ENCODE measurements at regions not wholly inside any gene's neighbourhood (a gene's known extent, or its start where the extent isn't known, plus 50 kb on each side); places are given as distances from the start of the nearest gene placed in this dataset.

DNA sequence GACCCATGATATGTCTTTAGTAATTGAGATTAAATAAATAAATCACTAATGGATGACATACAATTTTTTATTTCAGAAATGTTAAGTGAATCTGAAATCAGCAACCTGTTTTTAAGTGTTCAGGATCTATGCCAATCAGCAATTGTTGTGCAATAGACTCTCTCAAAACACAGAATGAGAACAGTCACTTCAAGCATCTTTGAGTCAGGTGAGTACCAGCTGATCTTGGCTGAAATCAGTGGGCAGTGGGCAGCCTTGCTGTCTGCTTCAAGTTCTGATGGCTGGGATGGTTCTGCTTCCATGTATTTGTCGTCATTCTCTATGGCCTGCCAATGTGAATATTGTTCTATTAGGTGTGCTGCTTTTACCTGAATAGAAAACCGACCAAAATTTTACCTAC lies 82.3 kb upstream of the NRG3 start:
- no peaks in the 10 kb centered on the region for H3F3A ChIP-seq (ENCODE audit: insufficient read depth)
- no peaks in the 10 kb centered on the region for H3K9me3 ChIP-seq (ENCODE audit: insufficient read depth, low read length)
- TF ChIP-seq EZH2phosphoT487 (conservative IDR thresholded peaks at IDR 0.05; ENCODE audit: low read length): no peak
- TF ChIP-seq, protein P1, sequence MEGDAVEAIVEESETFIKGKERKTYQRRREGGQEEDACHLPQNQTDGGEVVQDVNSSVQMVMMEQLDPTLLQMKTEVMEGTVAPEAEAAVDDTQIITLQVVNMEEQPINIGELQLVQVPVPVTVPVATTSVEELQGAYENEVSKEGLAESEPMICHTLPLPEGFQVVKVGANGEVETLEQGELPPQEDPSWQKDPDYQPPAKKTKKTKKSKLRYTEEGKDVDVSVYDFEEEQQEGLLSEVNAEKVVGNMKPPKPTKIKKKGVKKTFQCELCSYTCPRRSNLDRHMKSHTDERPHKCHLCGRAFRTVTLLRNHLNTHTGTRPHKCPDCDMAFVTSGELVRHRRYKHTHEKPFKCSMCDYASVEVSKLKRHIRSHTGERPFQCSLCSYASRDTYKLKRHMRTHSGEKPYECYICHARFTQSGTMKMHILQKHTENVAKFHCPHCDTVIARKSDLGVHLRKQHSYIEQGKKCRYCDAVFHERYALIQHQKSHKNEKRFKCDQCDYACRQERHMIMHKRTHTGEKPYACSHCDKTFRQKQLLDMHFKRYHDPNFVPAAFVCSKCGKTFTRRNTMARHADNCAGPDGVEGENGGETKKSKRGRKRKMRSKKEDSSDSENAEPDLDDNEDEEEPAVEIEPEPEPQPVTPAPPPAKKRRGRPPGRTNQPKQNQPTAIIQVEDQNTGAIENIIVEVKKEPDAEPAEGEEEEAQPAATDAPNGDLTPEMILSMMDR (IDR thresholded peaks at IDR 0.05; ENCODE audit: insufficient read depth, low read length, poor library complexity, severe bottlenecking): no peak
- no peaks in the 10 kb centered on the region for H4K20me1 ChIP-seq (ENCODE audit: low read depth, low read length)
- no peaks in the 10 kb centered on the region for H3K79me2 ChIP-seq (ENCODE audit: insufficient read depth, low read length)
- H3K27ac ChIP-seq (ENCODE audit: low read depth, low read length): no peak overlapping the region
- no peak overlapping the region for H3K4me3 ChIP-seq (ENCODE audit: insufficient read depth, low read length, poor library complexity, severe bottlenecking)
- no peak overlapping the region for H2AFZ ChIP-seq (ENCODE audit: low read depth, low read length, severe bottlenecking)
- no peak overlapping the region for H3K4me2 ChIP-seq (ENCODE audit: low read depth, low read length, poor library complexity, severe bottlenecking)
- no peaks in the 10 kb centered on the region for H3K36me3 ChIP-seq (ENCODE audit: low read length)
- H3K9me2 ChIP-seq (replicated peaks; ENCODE audit: insufficient read depth, low read length): no peaks in the 10 kb centered on the region
- H3K9ac ChIP-seq (ENCODE audit: low read length): no peak overlapping the region
- H3K27me3 ChIP-seq (ENCODE audit: low read length): no peaks in the 10 kb centered on the region

DNA sequence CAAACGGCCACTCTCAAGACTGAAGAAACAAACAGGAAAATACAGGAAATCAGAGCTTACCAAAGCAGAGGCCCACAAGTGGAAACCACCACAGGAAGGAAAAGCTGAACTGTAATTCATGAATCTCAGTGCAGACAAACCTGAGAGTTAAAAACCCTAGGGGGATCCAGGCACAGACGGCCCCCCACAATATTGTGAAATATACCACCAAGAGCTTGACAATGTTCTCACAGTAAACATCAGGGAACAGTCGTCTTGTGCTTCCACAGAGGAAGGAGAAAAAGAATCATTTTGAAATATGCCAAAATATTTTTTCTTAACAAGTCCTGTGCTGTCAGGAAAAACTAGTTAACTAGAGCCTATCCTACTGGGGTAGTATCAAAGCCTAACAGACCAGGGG lies 68.2 kb upstream of the NRG3 start:
- no peak overlapping the region for H3K9ac ChIP-seq (ENCODE audit: low read length)
- no peaks in the 10 kb centered on the region for H3K9me3 ChIP-seq (ENCODE audit: insufficient read depth, low read length)
- no peak overlapping the region for H3K4me2 ChIP-seq (ENCODE audit: low read depth, low read length, poor library complexity, severe bottlenecking)
- TF ChIP-seq, protein P1 (IDR thresholded peaks at IDR 0.05; ENCODE audit: insufficient read depth, low read length, poor library complexity, severe bottlenecking): no peak
- TF ChIP-seq EZH2phosphoT487 (conservative IDR thresholded peaks at IDR 0.05; ENCODE audit: low read length): no peak
- no peaks in the 10 kb centered on the region for H3K27me3 ChIP-seq (ENCODE audit: low read length)
- H4K20me1 ChIP-seq (ENCODE audit: low read depth, low read length): no peaks in the 10 kb centered on the region
- no peak overlapping the region for H3K27ac ChIP-seq (ENCODE audit: low read depth, low read length)
- H2AFZ ChIP-seq (ENCODE audit: low read depth, low read length, severe bottlenecking): no peak overlapping the region
- H3K36me3 ChIP-seq (ENCODE audit: low read length): no peaks in the 10 kb centered on the region
- H3K4me3 ChIP-seq (ENCODE audit: insufficient read depth, low read length, poor library complexity, severe bottlenecking): no peak overlapping the region
- no peaks in the 10 kb centered on the region for H3K9me2 ChIP-seq (replicated peaks; ENCODE audit: insufficient read depth, low read length)
- no peaks in the 10 kb centered on the region for H3K79me2 ChIP-seq (ENCODE audit: insufficient read depth, low read length)
- H3F3A ChIP-seq (ENCODE audit: insufficient read depth): no peaks in the 10 kb centered on the region

DNA sequence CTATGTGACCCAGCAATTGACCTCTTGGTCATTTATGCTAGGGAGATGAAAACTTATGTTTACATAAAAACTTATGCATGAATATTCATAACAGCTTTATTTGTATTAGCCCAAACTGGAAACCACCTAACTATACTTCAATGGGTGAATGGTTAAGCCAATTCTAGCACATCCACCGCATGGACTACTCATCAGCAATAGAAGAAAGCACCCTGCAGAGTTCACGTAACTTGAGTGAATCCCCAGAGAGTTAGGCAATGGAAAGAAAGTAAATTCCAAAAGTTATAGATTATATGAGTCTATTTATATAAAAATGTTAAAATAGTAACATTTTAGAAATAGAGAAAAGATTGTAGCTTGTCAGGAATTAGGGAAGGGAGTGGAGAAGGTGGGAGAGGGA lies 60.2 kb upstream of the NRG3 start:
- Histone ChIP-seq H2AFZ (ENCODE audit: low read depth, low read length, severe bottlenecking) (no peak overlapping the region), H3K79me2 (ENCODE audit: insufficient read depth, low read length) (no peaks in the 10 kb centered on the region), H3K9me3 (ENCODE audit: insufficient read depth, low read length) (no peaks in the 10 kb centered on the region), H3F3A (ENCODE audit: insufficient read depth) (no peaks in the 10 kb centered on the region), H3K27ac (ENCODE audit: low read depth, low read length) (no peak overlapping the region), H3K36me3 (ENCODE audit: low read length) (no peaks in the 10 kb centered on the region), H4K20me1 (ENCODE audit: low read depth, low read length) (no peaks in the 10 kb centered on the region), H3K27me3 (ENCODE audit: low read length) (no peaks in the 10 kb centered on the region), H3K9me2 (replicated peaks; ENCODE audit: insufficient read depth, low read length) (no peaks in the 10 kb centered on the region), H3K4me3 (ENCODE audit: insufficient read depth, low read length, poor library complexity, severe bottlenecking) (no peak overlapping the region), H3K9ac (ENCODE audit: low read length) (no peak overlapping the region), H3K4me2 (ENCODE audit: low read depth, low read length, poor library complexity, severe bottlenecking) (no peak overlapping the region)
- no peak for TF ChIP-seq EZH2phosphoT487 (conservative IDR thresholded peaks at IDR 0.05; ENCODE audit: low read length)
- TF ChIP-seq, protein P1 (IDR thresholded peaks at IDR 0.05; ENCODE audit: insufficient read depth, low read length, poor library complexity, severe bottlenecking): no peak

All from SU-DHL-6 (cell line).